ENCODE measurements at regions not wholly inside any gene's neighbourhood (a gene's known extent, or its start where the extent isn't known, plus 50 kb on each side); places are given as distances from the start of the nearest gene placed in this dataset.

DNA sequence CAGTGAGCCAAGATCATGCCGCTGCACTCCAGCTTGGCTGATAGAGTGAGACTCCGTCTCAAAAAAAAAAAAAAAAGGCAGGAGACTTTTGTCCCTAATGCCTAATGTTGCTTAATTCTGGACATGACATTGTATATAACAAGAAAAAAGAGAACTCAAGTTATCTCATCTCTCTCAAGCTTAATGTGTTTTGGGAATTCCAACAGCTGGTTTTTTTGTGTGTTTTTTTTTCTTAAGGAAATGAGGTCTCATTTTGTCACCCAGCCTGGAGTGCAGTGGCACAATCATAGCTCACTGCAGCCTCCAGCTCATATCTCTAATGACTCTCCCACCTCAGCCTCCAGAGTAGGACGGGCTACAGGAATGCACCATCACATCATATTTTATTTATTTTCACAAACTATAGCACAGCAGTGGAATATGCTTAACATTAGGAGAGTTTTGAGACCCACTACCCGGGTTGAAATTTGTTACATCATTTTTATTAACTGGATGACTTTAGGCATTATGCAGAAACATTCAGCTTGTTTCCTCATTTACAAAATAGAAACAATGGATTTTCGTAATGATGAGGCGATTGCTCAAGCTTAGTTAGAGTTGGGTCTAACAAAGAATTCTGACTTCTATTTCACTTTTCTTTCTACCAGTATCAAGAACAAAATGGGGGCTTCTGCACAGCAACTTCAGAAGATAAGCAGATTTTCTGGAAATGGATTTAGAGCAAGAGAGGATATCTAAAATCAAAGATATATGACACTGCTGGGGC is 104.1 kb upstream of the BTN3A2 start:
- Histone ChIP-seq H3K9ac (ENCODE audit: extremely low read depth, insufficient read length, low read length) (no peak overlapping the region), H3K18ac (ENCODE audit: insufficient read length, low read depth, low read length) (no peak overlapping the region), H3K23me2 (ENCODE audit: insufficient read length, low read depth, low read length, poor library complexity, severe bottlenecking) (no peaks in the 10 kb centered on the region), H3T11ph (ENCODE audit: low read length) (no peak overlapping the region), H4K20me1 (ENCODE audit: control insufficient read depth, insufficient read depth, insufficient read length) (no peaks in the 10 kb centered on the region), H3K4me1 (ENCODE audit: insufficient read depth, low read length) (peaks cover 2% of the 10 kb centered on the region; the same call in 1 of the 2 replicates), H2AK5ac (ENCODE audit: insufficient read length, low read length) (no peak overlapping the region), H4K91ac (ENCODE audit: insufficient read length, low read depth, low read length) (no peak overlapping the region), H3K79me1 (ENCODE audit: insufficient read depth, low read depth, low read length, poor library complexity, severe bottlenecking) (no peaks in the 10 kb centered on the region), H2BK15ac (ENCODE audit: low read depth, low read length) (no peak overlapping the region), H3K9me3 (ENCODE audit: control insufficient read depth, low read depth, low read length) (no peaks in the 10 kb centered on the region), H2BK5ac (ENCODE audit: insufficient read length, low read length) (no peak overlapping the region), H2AFZ (ENCODE audit: low read length) (no peak overlapping the region), H2BK20ac (ENCODE audit: low read depth, low read length, poor library complexity, severe bottlenecking) (no peak overlapping the region), H3K27ac (ENCODE audit: insufficient read length, low read depth, low read length) (no peak overlapping the region), H4K5ac (ENCODE audit: insufficient read length, low read depth, low read length) (no peak overlapping the region), H3K23ac (ENCODE audit: insufficient read length, low read depth, low read length) (no peak overlapping the region), H3K14ac (ENCODE audit: insufficient read depth, low read length) (no peak overlapping the region), H3K27me3 (ENCODE audit: insufficient read depth, low read length) (no peaks in the 10 kb centered on the region), H3K4me2 (ENCODE audit: insufficient read depth, insufficient read length, low read length) (no peak overlapping the region), H4K8ac (replicated peaks; ENCODE audit: insufficient read length, low read depth, low read length) (no peak overlapping the region), H2BK120ac (ENCODE audit: low read depth, low read length, poor library complexity, severe bottlenecking) (no peak overlapping the region), H2BK12ac (ENCODE audit: insufficient read length, low read depth, low read length) (no peak overlapping the region), H3K4ac (ENCODE audit: low read depth, low read length) (no peak overlapping the region), H3K56ac (ENCODE audit: insufficient read length, low read depth, low read length) (no peak overlapping the region), H3K79me2 (ENCODE audit: insufficient read depth, low read length) (no peaks in the 10 kb centered on the region)
- TF ChIP-seq, protein P1, sequence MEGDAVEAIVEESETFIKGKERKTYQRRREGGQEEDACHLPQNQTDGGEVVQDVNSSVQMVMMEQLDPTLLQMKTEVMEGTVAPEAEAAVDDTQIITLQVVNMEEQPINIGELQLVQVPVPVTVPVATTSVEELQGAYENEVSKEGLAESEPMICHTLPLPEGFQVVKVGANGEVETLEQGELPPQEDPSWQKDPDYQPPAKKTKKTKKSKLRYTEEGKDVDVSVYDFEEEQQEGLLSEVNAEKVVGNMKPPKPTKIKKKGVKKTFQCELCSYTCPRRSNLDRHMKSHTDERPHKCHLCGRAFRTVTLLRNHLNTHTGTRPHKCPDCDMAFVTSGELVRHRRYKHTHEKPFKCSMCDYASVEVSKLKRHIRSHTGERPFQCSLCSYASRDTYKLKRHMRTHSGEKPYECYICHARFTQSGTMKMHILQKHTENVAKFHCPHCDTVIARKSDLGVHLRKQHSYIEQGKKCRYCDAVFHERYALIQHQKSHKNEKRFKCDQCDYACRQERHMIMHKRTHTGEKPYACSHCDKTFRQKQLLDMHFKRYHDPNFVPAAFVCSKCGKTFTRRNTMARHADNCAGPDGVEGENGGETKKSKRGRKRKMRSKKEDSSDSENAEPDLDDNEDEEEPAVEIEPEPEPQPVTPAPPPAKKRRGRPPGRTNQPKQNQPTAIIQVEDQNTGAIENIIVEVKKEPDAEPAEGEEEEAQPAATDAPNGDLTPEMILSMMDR (conservative IDR thresholded peaks at IDR 0.05): no peak
- no CpG with 5 or more reads among the region's 6 CpGs for WGBS (ENCODE audit: extremely low coverage, insufficient read length, low lambda C conversion rate)
- Mint-ChIP-seq H3K27ac (peak overlapping the region in 1 of 3 experiments; percentile 12; a peak in 1 of 7 replicates), H3K36me3 (ENCODE audit: insufficient read depth in 1 of 3, low read depth in 3 of 3) (no peaks in the 10 kb centered on the region), H3K4me1 (peaks cover 37 to 46% of the 10 kb centered on the region in 2 experiments), H3K9me3 (no peaks in the 10 kb centered on the region), H3K27me3 (ENCODE audit: low read depth) (no peaks in the 10 kb centered on the region; the same call in 1 of the 2 replicates), H3K4me3 (no peak overlapping the region; a peak in 1 of 5 replicates)
- no peak for DNase-seq

All from H9 (cell line).